Spinal cord (tissue), 9 donors: ENCODE measurements at regions not wholly inside any gene's neighbourhood (a gene's known extent, or its start where the extent isn't known, plus 50 kb on each side); places are given as distances from the start of the nearest gene placed in this dataset.

Experiments used
- DNase-seq, 6 donors: peaks; one replicate each; pipeline versions ENCODE4 v3.0.0 to v3.0.0-alpha.2; 2013 to 2015; ENCODE audit warnings: low spot score in 6 of 6, low read depth in 4 of 6
- H3K27ac ChIP-seq: one replicate; pipeline ENCODE4 v1.5.1; 2013; ENCODE audit warnings: low read depth, low read length, control low read depth
- H3K27me3 ChIP-seq: one replicate; pipeline ENCODE4 v1.6.1; 2013; ENCODE audit warnings: low read length; ENCODE audit not compliant: control insufficient read depth, insufficient read depth
- H3K36me3 ChIP-seq: one replicate; pipeline ENCODE4 v1.6.1; 2013; ENCODE audit warnings: low read length; ENCODE audit not compliant: control insufficient read depth, insufficient read depth
- H3K4me1 ChIP-seq: one replicate; pipeline ENCODE4 v1.6.1; 2013; ENCODE audit warnings: low read length; ENCODE audit not compliant: control insufficient read depth, insufficient read depth
- H3K4me3 ChIP-seq: one replicate; pipeline ENCODE4 v1.5.1; 2013; ENCODE audit warnings: low read depth, low read length, control low read depth
- H3K9me3 ChIP-seq: one replicate; pipeline ENCODE4 v1.6.1; 2013; ENCODE audit warnings: low read length; ENCODE audit not compliant: control insufficient read depth, insufficient read depth
- WGBS: methylation state at CpG from one replicate; pipeline ENCODE4 v1.1.5; 2013; ENCODE audit warnings: missing lambda C conversion rate; ENCODE audit not compliant: insufficient coverage; 5-methylcytosine and 5-hydroxymethylcytosine counted together
- donor health status: healthy.

DNA sequence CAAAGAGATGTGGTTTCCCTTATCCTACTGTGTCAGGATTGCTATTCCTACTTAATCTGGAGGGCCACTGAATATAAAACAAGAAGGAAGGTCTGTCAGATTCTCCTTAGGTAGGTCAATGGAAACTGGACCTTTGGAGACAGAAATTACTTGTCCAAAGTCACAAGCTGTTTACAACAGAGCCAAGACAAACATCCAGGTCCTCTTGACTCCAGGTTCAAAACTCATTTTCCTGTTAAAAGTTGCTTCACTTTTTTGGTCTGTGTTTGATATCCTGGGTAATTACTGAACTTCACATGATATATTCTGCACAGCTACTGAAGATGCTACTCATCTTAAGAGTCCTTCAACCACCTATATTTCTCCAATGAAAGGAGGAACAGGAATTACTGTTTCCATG lies 81.2 kb upstream of the ARHGAP32 start:
- peaks cover 3% of the 10 kb centered on the region for H3K4me1 ChIP-seq
- H3K9me3 ChIP-seq: no peaks in the 10 kb centered on the region
- no peak overlapping the region for H3K27ac ChIP-seq
- no peak overlapping the region for H3K4me3 ChIP-seq
- no peaks in the 10 kb centered on the region for H3K36me3 ChIP-seq
- DNase-seq: no peak
- no peaks in the 10 kb centered on the region for H3K27me3 ChIP-seq

DNA sequence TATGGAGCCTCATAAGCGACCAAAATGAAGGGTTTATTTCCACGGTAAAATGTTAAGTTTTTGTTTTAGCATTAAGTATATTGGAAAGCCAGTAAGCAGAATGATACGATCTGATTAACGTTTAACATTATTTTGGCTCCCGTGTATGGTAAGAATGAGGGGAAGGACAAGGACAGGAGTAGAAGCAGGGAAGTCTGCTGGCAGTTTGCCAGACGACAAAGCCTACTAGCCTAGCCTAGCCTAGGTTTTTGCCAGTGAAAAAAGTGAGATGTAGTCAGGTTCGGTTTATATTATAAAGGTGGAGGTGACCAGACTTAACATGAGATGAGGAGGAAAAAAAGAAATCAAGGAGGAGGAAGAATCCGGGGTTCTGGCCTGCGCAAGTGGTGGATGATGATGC lies 78.9 kb upstream of the ARHGAP32 start:
- Histone ChIP-seq H3K36me3 (no peaks in the 10 kb centered on the region), H3K9me3 (no peaks in the 10 kb centered on the region)
- WGBS: 90% methylated on average over 7 of the region's 9 CpGs

DNA sequence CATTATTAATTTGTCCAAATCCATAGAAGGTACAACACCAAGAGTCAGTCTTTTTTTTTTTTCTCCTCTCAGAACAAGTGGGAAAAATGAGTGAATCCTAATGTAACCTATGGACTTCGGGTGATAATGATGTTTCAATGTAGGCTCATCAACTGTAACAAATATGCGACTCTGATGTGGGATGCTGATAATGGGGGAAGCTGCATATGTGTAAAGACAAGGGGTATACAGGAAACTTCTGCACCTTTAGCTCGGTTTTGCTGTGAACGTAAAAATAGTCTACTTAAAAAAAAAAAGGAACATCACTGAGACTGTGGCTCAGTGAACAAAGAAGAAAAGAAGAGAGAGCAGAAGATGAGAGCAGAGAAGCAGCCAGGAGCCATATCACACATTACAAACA lies 78.3 kb upstream of the ARHGAP32 start:
- no peaks in the 10 kb centered on the region for H3K36me3 ChIP-seq
- H3K27ac ChIP-seq: no peak overlapping the region
- WGBS: 94% methylated on average over 3 of the region's 4 CpGs
- no peak overlapping the region for H3K4me3 ChIP-seq
- H3K4me1 ChIP-seq: no peaks in the 10 kb centered on the region
- H3K9me3 ChIP-seq: no peaks in the 10 kb centered on the region
- H3K27me3 ChIP-seq: no peaks in the 10 kb centered on the region
- no peak for DNase-seq

More for the DNA sequence above, 78.9 kb upstream of the ARHGAP32 start:
- DNase-seq: no peak
- H3K27me3 ChIP-seq: no peaks in the 10 kb centered on the region
- no peak overlapping the region for H3K27ac ChIP-seq
- peaks cover 3% of the 10 kb centered on the region for H3K4me1 ChIP-seq
- H3K4me3 ChIP-seq: no peak overlapping the region

DNA sequence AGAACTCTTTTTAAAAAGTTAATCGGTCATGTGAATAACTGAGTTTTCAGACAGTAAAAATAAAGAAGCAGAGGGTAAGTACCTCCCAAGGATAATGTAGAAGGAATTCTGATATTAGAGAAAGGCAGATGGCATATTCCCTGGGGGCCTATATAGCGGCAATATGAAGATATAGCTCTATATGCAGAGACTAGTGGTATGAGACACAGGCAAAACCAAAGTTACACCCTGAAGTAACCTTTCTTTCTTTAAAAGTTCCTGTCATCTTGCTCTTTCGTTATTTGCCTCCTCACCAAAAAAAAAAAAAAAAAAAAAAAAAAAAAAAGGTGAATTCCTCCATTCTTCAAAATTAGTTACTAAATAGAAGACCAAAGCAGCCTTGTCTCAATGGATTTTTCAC lies 76.2 kb upstream of the ARHGAP32 start:
- WGBS: no CpG with 5 or more reads among the region's 3 CpGs

DNA sequence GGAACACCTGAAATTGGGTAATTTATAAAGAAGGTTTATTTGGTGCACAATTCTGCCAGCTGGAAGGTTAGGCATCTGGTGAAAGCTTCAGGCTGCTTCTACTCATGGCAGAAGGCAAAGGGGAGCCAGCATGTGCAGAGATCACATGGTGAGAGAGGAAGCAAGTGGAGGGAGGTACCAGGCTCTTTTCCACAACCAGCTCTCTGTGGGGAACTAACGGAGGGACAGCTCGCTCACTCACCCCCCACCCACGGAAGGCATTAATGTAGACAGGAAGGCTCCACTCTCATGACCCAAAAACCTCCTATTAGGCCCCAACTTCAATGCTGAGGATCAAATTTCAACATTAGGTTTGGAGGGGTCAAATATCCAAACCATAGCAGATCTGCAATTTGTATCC lies 75.6 kb upstream of the ARHGAP32 start:
- WGBS: no CpG with 5 or more reads among the region's 3 CpGs
- H3K4me3 ChIP-seq: no peak overlapping the region
- H3K27ac ChIP-seq: no peak overlapping the region
- no peak for DNase-seq
- no peaks in the 10 kb centered on the region for H3K4me1 ChIP-seq
- no peaks in the 10 kb centered on the region for H3K36me3 ChIP-seq
- no peaks in the 10 kb centered on the region for H3K27me3 ChIP-seq
- no peaks in the 10 kb centered on the region for H3K9me3 ChIP-seq

More for the DNA sequence above, 76.2 kb upstream of the ARHGAP32 start:
- Histone ChIP-seq H3K4me1 (no peaks in the 10 kb centered on the region), H3K36me3 (no peaks in the 10 kb centered on the region), H3K4me3 (no peak overlapping the region), H3K27ac (no peak overlapping the region), H3K27me3 (no peaks in the 10 kb centered on the region), H3K9me3 (no peaks in the 10 kb centered on the region)
- peak in 1 of 6 donors; percentile 45 for DNase-seq

DNA sequence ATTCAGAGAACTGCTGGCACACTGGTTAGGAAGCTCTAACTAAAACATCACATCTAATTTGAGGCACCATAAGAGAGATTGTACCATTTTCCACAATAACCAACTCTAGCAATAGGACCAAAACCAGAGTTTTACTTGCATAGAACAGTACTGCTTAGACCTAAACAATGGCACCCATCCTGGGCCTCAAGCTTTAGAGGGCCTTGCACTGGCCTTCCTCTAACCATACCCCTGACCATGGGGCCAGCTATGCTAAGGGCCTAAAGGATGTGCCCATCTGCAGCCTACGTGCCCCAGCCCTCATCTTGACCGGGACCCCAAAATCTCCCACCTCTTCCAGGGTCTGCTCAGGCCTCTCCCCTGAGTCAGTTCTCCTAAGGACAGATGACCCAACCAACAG lies 74.4 kb upstream of the ARHGAP32 start:
- no peaks in the 10 kb centered on the region for H3K4me1 ChIP-seq
- DNase-seq: no peak
- H3K4me3 ChIP-seq: no peak overlapping the region
- no peak overlapping the region for H3K27ac ChIP-seq
- no peaks in the 10 kb centered on the region for H3K27me3 ChIP-seq
- no peaks in the 10 kb centered on the region for H3K36me3 ChIP-seq
- WGBS: 69% methylated on average over 2 of the region's 2 CpGs
- H3K9me3 ChIP-seq: no peaks in the 10 kb centered on the region

DNA sequence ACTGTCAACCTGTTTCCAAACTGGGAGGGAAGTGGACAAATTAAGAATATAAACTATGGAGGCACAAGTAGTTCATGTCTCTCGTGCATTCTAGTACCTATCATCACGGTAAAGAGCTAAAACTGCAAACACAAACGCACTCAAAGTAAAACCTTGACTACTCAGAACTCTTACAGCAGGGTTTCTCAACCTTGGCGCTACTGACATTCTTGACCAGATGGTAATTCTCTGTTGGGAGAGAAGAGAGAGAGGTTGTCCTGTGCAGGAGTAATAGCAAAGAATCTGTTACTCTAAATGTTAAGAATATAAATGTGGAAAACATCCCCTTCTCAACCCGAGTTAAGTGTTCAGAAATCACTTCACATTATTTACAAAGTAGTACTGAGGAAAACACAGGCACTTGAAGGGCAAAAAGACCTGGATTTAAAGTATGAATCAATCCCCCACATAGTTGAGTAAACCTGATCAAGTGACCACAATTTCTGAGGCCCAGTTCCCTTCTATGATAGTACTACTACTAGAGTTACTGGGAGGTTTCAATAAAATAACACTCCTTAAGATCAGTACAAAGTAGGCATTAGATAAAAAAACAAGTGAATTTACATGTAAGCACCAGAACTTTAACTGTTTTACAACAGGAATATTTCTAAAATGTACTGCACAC lies 73.1 kb upstream of the ARHGAP32 start:
- Histone ChIP-seq H3K36me3 (no peaks in the 10 kb centered on the region), H3K4me3 (no peak overlapping the region), H3K4me1 (no peaks in the 10 kb centered on the region), H3K27ac (no peak overlapping the region), H3K27me3 (no peaks in the 10 kb centered on the region), H3K9me3 (no peaks in the 10 kb centered on the region)
- no peak for DNase-seq
- WGBS: no CpG with 5 or more reads among the region's 5 CpGs

DNA sequence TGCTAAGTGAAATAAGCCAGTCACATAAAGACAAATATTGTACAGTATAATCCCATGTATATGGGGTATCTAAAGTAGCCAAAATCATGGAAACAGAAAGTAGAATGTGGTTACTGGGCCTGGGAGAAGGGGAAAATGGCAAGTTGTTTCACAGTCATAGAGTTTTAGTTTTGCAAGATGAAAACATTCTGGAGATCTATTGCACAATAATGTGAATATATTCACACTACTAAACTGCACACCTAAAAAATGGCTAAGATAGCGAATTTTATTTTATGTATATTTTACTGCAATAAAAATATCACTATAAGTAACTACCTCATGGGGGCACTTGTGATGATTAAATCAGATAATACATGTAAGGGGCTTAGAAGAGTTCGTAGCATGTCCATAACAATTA lies 72.0 kb upstream of the ARHGAP32 start:
- no peaks in the 10 kb centered on the region for H3K9me3 ChIP-seq
- WGBS: no CpG with 5 or more reads among the region's 2 CpGs
- H3K4me1 ChIP-seq: no peaks in the 10 kb centered on the region
- DNase-seq: no peak
- no peaks in the 10 kb centered on the region for H3K27me3 ChIP-seq
- no peak overlapping the region for H3K27ac ChIP-seq
- H3K36me3 ChIP-seq: no peaks in the 10 kb centered on the region
- no peak overlapping the region for H3K4me3 ChIP-seq

DNA sequence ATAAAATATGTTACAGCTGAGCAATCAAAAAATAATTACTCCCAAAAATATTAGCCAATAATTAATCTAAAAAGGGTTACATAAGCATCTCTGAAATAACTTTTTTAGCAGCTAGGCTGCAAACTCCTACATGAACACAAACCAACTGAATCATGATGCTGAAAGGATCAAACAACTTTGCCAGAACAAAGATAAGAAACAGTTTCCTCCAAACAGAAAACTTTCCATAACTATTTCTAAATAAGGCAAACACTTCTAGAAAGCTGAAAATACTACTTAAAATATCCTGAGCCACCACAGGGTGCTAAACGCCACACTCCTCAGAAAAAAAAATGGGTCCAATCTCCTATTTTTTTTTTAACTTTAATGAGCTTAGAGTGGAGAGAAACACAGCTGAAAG lies 68.6 kb upstream of the ARHGAP32 start:
- no peaks in the 10 kb centered on the region for H3K4me1 ChIP-seq
- no peak for DNase-seq
- H3K4me3 ChIP-seq: no peak overlapping the region
- WGBS: no CpG with 5 or more reads among the region's 1 CpG
- H3K27ac ChIP-seq: no peak overlapping the region
- H3K9me3 ChIP-seq: no peaks in the 10 kb centered on the region
- no peaks in the 10 kb centered on the region for H3K36me3 ChIP-seq
- no peaks in the 10 kb centered on the region for H3K27me3 ChIP-seq

DNA sequence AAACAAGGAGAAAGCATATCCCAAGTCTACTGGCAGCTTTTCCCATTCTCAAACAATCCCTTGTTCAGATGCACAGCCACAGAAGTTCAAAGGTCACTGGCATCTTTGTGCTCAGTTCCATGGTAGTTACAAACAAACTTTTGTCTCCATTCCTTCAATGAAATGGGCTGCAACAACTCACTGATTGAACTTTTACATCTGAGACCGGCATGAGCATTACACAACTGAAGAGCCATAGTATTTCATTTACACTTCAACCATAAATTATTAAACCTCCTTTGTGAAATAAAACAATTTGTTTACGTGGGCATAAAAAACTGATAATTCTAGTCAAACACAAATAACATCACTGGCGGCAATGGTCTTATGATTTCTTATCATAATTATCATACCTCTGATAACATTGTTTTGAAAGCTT lies 67.8 kb upstream of the ARHGAP32 start:
- no peak overlapping the region for H3K27ac ChIP-seq
- no CpG with 5 or more reads among the region's 3 CpGs for WGBS
- no peaks in the 10 kb centered on the region for H3K27me3 ChIP-seq
- no peak overlapping the region for H3K4me3 ChIP-seq
- no peaks in the 10 kb centered on the region for H3K4me1 ChIP-seq
- H3K36me3 ChIP-seq: no peaks in the 10 kb centered on the region
- H3K9me3 ChIP-seq: no peaks in the 10 kb centered on the region
- DNase-seq: peak in 5 of 6 donors; percentile 43 to 85 (median 64)
